Kidney (tissue), 13 donors: ENCODE measurements at regions not wholly inside any gene's neighbourhood (a gene's known extent, or its start where the extent isn't known, plus 50 kb on each side); places are given as distances from the start of the nearest gene placed in this dataset.

ENCODE experiments used
- DNase-seq, 5 donors: peaks; one replicate each; pipeline ENCODE4 v3.0.0-alpha.2; 2013 to 2020
- FAIRE-seq: peaks from 2 replicates; lab custom pipeline; 2012; peaks lifted over from hg19 to GRCh38; lab: Jason Lieb, UNC
- H3K27ac ChIP-seq, 2 donors: one replicate each; pipeline ENCODE4 v1.7.0; 2013; ENCODE audit warnings: low read depth in 2 of 2, low read length in 2 of 2, inconsistent platforms in 1 of 2
- H3K27me3 ChIP-seq: one replicate; pipeline ENCODE4 v1.7.1; 2013; ENCODE audit warnings: low read length, inconsistent platforms; ENCODE audit not compliant: control insufficient read depth, insufficient read depth
- H3K36me3 ChIP-seq, 3 donors: one replicate each; pipeline versions ENCODE4 v1.7.0 to v1.7.1; 2013; ENCODE audit warnings: low read length in 3 of 3, control low read depth in 1 of 3, inconsistent platforms in 1 of 3; ENCODE audit not compliant: insufficient read depth in 3 of 3, control insufficient read depth in 2 of 3
- H3K4me1 ChIP-seq, 3 donors: one replicate each; pipeline versions ENCODE4 v1.7.0 to v1.7.1; 2013; ENCODE audit warnings: low read length in 3 of 3, inconsistent platforms in 1 of 3, low read depth in 1 of 3; ENCODE audit not compliant: control insufficient read depth in 2 of 3, insufficient read depth in 2 of 3
- H3K4me3 ChIP-seq, 3 donors: one replicate each; pipeline versions ENCODE4 v1.7.0 to v1.8.1; 2013; ENCODE audit warnings: low read length in 3 of 3, control low read depth in 1 of 3, inconsistent platforms in 1 of 3
- H3K9ac ChIP-seq, 3 donors: one replicate each; pipeline versions ENCODE4 v1.7.0 to v1.7.1; 2013; ENCODE audit warnings: low read length in 3 of 3, control low read depth in 1 of 3, inconsistent platforms in 1 of 3
- H3K9me3 ChIP-seq, 3 donors: one replicate each; pipeline versions ENCODE4 v1.7.0 to v1.7.1; 2013; ENCODE audit warnings: low read length in 3 of 3, control low read depth in 1 of 3, inconsistent platforms in 1 of 3; ENCODE audit not compliant: control insufficient read depth in 2 of 3, insufficient read depth in 1 of 3
- intact Hi-C: fragments of 100-400 bp; cut with DNase I; formaldehyde crosslinking; loops from one replicate; pipeline ENCODE4 v1.11.1; 2022
- TF ChIP-seq, protein P1 (sequence below): IDR thresholded peaks from 3 replicates; pipeline ENCODE4 v1.5.1; 2012; ENCODE audit warnings: mild to moderate bottlenecking, moderate library complexity, borderline replicate concordance; ENCODE audit not compliant: insufficient read depth; ENCODE audit errors: extremely low read depth
- donor health status: control.
- donor health status: control.
- donor health status: control.
- donor health status: control.
- donor health status: control.
- donor health status: DM: yes; HTN: yes; CAD: no.
- donor health status: Normal renal cell carcinoma (clear cell type).

DNA sequence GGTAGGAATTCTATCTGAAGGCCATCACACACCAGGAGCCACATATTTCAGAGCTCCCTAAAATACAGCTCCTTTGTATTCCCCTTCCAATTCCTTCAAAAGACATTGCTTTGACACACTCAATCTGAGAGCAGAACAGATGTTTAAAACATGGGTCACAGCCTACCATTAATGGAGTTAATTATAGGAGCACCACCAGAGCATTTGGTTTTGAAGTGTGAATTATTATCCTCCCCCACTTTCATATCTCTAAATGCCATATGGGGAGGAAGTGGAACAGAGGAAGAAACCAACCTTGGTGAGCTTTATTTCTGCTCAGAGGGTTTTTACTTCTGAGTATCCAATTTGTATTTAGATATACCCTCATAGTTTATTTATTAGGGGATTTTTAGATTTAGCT lies 50.7 kb upstream of the TNFRSF21 start:
- Histone ChIP-seq H3K27me3 (no peaks in the 10 kb centered on the region), H3K4me3 (no peak overlapping the region), H3K9me3 (no peaks in the 10 kb centered on the region), H3K4me1 (no peaks in the 10 kb centered on the region), H3K9ac (no peak overlapping the region), H3K36me3 (no peaks in the 10 kb centered on the region), H3K27ac (no peak overlapping the region)
- intact Hi-C loops = no loop called here
- DNase-seq (no peak), FAIRE-seq (no peak)
- TF ChIP-seq, protein P1, sequence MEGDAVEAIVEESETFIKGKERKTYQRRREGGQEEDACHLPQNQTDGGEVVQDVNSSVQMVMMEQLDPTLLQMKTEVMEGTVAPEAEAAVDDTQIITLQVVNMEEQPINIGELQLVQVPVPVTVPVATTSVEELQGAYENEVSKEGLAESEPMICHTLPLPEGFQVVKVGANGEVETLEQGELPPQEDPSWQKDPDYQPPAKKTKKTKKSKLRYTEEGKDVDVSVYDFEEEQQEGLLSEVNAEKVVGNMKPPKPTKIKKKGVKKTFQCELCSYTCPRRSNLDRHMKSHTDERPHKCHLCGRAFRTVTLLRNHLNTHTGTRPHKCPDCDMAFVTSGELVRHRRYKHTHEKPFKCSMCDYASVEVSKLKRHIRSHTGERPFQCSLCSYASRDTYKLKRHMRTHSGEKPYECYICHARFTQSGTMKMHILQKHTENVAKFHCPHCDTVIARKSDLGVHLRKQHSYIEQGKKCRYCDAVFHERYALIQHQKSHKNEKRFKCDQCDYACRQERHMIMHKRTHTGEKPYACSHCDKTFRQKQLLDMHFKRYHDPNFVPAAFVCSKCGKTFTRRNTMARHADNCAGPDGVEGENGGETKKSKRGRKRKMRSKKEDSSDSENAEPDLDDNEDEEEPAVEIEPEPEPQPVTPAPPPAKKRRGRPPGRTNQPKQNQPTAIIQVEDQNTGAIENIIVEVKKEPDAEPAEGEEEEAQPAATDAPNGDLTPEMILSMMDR = no peak

DNA sequence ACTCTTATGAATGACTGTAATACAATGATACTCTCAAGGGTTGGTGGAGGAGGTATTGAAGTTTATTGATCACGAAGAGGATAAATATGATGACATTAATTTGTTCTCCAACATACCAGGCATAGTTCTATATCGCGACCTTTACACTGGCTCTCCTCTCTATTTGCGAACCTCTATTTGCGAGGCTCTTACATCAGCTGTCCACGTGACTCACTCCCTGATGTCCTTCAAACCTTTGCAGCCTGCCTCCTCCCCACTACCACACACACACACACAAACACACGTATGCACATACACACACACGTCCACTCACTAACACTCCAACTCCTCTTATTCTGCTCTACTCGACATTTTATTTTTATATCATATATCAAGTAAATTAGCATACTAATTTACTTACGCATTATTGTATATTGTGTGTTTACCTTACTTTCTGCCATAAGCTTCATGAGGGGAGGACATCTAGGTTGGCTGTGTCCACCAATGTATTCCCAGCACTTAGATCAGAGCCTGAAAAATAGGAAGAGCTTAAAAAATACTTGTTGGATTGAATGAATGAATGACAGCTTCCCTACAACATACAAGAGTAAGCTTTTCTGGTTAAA lies 53.3 kb upstream of the TNFRSF21 start:
- peaks cover 0 to 1% (median 0%) of the 10 kb centered on the region in 3 donors for H3K9me3 ChIP-seq
- H3K4me3 ChIP-seq = no peak overlapping the region
- intact Hi-C loops = no loop called here
- H3K27me3 ChIP-seq = no peaks in the 10 kb centered on the region
- DNase-seq = no peak
- no peak for FAIRE-seq
- TF ChIP-seq, protein P1 = no peak
- no peaks in the 10 kb centered on the region for H3K36me3 ChIP-seq
- no peak overlapping the region for H3K27ac ChIP-seq
- H3K4me1 ChIP-seq = no peaks in the 10 kb centered on the region
- H3K9ac ChIP-seq = no peak overlapping the region

DNA sequence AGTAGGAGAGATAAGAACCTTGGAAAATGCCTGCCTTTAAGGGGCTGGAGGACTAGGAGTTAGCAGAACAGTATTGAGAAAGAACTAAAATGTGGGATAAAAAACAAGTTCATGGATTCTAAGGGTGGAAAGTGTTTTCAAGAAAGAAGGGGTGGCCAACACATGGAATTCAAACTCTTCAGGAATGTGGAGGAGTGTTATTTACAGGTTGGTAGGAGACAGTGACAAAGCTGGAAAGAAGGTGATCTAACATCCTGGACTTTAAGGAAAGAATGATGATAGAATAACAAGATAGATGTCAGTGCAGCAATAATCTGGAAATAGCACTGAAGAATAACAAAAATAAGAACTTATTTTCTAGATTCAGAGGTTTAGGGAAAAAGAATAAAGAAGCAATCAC lies 54.0 kb upstream of the TNFRSF21 start:
- H3K9ac ChIP-seq = no peak overlapping the region
- H3K4me1 ChIP-seq = no peaks in the 10 kb centered on the region
- no peaks in the 10 kb centered on the region for H3K27me3 ChIP-seq
- no peaks in the 10 kb centered on the region for H3K36me3 ChIP-seq
- peaks cover 0 to 1% (median 0%) of the 10 kb centered on the region in 3 donors for H3K9me3 ChIP-seq
- intact Hi-C loops = no loop called here
- H3K4me3 ChIP-seq = no peak overlapping the region
- DNase-seq (peak in 1 of 5 donors; percentile 28), FAIRE-seq (no peak)
- no peak overlapping the region for H3K27ac ChIP-seq
- TF ChIP-seq, protein P1 = no peak
